Astrocyte of the hippocampus (primary cell): ENCODE measurements at regions not wholly inside any gene's neighbourhood (a gene's known extent, or its start where the extent isn't known, plus 50 kb on each side); places are given as distances from the start of the nearest gene placed in this dataset.

Source experiments
- DNase-seq: peaks from one replicate; pipeline ENCODE4 v3.0.0; 2011; ENCODE audit warnings: low read depth, low spot score

GRCh38 chr3:21801631-21802030, 50.6 kb upstream of the ZNF385D start:
- no peak for DNase-seq

DNA sequence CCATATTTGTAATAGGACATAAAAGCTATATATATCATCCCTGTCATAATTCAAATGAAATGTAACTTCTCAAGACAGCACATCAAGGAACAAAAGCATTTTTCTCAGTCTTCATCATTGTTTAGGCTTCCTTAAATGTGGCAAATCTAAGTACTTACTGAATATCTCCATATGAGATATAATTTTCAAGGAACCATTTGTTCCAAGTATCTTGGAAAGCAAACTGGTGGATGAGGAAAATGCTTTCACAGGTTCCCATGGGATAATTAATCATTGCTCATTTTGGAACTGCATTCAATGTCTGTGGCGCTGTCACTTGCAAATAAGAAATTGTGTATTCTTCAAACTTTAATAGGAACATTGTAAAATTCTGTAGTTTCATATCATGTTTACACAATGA, 52.6 kb upstream of the ZNF385D start:
- no peak for DNase-seq

DNA sequence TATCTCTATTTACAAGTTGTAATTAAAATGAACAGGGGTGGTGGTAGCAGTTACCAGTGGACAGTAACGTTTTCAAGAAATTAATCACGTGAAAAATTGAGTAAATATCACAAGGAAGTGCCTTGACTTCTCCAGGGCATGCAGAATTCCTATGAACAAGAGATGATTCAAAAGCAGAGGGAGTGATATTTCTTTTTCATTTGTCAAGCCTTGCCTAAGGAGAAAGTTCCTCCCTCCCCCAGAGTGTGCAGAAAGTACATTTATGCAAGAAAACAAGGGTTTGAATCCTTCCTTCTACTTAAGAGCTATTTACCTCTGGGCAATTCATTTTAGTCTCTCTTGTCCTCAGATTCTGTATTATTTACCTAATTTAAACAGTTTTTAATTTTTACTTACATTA, 53.3 kb upstream of the ZNF385D start:
- no peak for DNase-seq

DNA sequence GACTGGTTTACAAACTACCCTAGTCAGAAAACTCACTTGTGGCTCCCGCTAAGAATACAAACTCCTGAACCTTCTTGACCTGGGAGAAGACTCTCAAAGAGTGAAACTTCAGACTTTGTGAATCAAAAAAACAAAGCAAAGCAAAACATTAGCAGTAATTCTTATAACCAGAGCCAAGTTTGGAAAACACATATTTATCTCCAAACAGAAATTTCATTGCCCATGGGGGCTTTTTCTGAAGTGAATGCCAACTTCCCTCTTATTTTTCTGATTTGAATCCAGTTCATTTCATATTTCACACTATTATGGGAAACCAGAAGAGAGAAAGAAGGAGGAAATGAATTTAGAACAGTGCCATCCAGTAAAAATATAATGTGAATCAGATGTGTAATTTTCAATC, 55.7 kb upstream of the ZNF385D start:
- DNase-seq: no peak

- DNase-seq: no peak
Observed at GRCh38 chr3:21825684-21826083, 74.7 kb upstream of the ZNF385D start.

- DNase-seq: peak; percentile 39
Observed at GRCh38 chr3:21826416-21826815, 75.4 kb upstream of the ZNF385D start.

GRCh38 chr3:21830541-21830940, 79.5 kb upstream of the ZNF385D start:
- DNase-seq: peak; percentile 23

- no peak for DNase-seq
Observed at GRCh38 chr3:21835264-21835663, 84.3 kb upstream of the ZNF385D start.

GRCh38 chr3:21836227-21836626, 85.2 kb upstream of the ZNF385D start:
- DNase-seq: no peak

DNA sequence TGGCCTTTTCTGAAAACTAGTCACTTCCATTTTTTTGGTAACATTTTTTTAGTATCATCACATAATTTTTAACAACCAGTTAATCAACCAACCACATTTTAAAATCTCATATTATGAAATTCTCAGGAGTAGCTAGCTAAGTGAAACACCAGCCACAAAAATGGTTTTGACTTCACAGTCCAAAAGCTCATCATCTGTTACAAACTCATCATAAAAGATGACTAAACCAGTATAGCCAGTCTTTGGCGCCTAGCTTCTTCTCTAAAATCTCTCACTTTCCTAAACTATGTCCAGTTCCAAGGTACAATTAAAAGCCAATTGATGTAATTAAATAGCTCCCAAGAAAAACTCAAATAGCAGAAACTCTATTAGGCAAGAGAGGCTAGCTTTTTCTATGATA, 88.2 kb upstream of the ZNF385D start:
- DNase-seq: no peak

- peak; percentile 93 for DNase-seq
Observed at GRCh38 chr3:21839592-21839991, 88.6 kb upstream of the ZNF385D start.

- no peak for DNase-seq
Observed at GRCh38 chr3:21847005-21847404, 96.0 kb upstream of the ZNF385D start.

- DNase-seq: peak; percentile 29
Observed at GRCh38 chr3:21859124-21860081, 108.4 kb upstream of the ZNF385D start.

- DNase-seq: no peak
Observed at GRCh38 chr3:21860082-21860475, 109.1 kb upstream of the ZNF385D start.

DNA sequence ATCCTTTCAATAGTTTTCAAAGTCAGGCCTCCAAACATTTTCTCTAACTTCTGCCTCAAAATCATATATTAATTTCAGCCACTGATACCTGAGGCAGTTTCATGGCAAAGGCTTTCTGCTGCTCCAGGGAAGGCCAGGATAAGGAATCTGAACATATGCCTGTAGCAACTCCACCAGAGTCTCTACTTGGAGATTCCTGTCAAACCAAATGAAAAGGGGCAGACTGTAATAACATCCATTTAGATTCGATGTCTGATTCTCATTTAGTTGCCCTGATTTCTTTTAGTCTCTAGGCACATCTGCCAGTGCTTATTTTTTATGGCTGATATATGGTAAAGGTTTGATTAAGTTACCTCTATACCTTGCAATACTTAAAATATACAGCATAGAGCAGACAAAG, 109.6 kb upstream of the ZNF385D start:
- no peak for DNase-seq

GRCh38 chr3:21876782-21877181, 125.8 kb upstream of the ZNF385D start:
- no peak for DNase-seq

- DNase-seq: no peak
Observed at GRCh38 chr3:21877214-21877754, 126.3 kb upstream of the ZNF385D start.

DNA sequence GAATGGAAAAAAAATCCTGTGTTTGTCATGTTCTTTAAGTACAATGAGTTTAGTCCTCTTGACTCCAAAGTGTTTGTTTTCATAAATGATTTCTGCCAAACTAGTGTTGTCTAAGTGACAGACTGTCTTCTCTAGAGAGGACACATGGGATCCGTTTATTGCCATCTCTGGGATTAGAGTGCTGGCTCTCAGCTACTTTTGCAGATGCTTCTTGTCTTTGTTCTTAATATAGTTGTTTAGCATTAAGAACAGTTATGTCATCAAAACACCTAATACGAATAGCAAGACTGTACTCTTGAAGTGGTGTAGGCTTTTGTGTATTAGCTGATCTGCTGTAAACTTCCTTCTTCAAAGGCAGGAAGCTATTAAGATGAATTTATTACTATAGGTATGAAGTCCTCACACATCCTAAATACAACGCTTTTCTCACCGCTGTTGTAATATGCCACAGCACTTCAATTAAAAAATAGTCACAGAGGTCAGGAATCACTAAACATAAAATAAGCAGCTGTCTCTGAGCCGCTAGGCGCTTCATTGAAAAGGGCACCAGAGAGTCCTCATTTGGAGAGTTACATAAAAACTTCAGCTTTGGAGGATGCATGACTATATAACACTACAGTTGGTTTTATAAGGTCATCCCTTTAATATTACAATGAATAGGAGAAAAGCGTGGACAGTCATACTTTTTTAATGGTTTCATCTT, 128.3 kb upstream of the ZNF385D start:
- no peak for DNase-seq

DNA sequence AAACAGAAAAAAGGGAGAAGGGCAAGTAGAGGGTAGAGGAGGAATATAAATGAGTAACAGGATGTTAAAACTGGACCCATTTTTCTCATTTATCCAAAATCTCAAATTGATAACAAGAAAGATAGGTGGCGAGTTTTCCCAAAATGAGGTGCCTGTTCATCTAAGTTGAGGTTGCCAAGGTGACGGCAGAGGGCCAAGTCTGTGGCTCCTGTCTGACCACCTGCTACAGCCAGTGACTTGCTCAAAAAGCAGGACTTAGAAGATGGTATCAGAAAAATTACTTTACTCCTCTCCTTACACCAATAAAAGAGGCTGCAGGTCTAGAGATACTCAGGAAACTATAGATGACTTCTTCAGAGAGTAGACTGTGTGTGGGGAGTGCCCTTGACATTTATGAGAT, 137.6 kb upstream of the ZNF385D start:
- no peak for DNase-seq

- no peak for DNase-seq
Observed at GRCh38 chr3:21889166-21889565, 138.2 kb upstream of the ZNF385D start.

- DNase-seq: no peak
Observed at GRCh38 chr3:21892104-21892503, 141.1 kb upstream of the ZNF385D start.

DNA sequence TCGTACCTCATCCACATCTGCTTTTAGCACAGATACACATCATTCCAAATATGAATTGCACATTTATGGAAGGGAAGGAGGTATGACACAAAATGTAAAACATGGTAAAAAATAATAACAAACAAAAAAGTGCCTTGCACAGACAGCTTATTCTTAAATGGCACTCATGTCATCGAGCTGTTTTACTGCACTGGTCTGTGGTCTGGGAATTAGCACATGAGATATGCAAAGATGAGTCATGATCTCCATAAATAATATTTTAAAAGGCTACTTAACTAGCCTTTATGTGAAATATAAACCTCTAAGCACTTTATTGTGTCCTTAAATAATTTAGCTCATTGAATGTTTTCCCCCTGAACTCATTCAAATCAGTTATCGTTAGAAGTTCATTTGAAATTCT, 142.2 kb upstream of the ZNF385D start:
- DNase-seq: peak; percentile 34
